ENCODE measurements at regions not wholly inside any gene's neighbourhood (a gene's known extent, or its start where the extent isn't known, plus 50 kb on each side); places are given as distances from the start of the nearest gene placed in this dataset.

GRCh38 chr3:72481542-72481941, 366.7 kb downstream of the SHQ1 start:
- TF ChIP-seq, protein P1, sequence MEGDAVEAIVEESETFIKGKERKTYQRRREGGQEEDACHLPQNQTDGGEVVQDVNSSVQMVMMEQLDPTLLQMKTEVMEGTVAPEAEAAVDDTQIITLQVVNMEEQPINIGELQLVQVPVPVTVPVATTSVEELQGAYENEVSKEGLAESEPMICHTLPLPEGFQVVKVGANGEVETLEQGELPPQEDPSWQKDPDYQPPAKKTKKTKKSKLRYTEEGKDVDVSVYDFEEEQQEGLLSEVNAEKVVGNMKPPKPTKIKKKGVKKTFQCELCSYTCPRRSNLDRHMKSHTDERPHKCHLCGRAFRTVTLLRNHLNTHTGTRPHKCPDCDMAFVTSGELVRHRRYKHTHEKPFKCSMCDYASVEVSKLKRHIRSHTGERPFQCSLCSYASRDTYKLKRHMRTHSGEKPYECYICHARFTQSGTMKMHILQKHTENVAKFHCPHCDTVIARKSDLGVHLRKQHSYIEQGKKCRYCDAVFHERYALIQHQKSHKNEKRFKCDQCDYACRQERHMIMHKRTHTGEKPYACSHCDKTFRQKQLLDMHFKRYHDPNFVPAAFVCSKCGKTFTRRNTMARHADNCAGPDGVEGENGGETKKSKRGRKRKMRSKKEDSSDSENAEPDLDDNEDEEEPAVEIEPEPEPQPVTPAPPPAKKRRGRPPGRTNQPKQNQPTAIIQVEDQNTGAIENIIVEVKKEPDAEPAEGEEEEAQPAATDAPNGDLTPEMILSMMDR (IDR thresholded peaks at IDR 0.05; ENCODE audit: poor library complexity, severe bottlenecking): no peak
- ATAC-seq (ENCODE audit: low read depth): no peak
- no peak for DNase-seq (ENCODE audit: low spot score)

DNA sequence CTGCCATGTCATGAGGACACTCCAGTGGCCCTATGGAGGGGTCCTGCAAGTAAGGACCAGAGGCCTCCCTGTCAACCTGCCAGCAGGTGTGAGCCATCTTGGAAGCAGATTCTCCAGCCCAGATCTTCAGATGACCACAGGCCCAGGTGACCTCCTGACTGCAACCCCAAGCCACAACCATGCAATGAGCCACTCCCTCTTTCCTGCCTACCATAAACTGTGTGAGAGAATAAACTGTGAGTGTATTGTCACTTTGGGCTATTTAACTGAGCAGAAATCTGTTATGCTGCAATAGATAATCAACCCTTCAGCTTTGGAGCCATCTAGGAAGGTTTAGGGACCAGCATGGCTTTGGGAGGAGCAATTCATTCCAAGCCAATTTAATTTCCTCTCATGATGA, 367.9 kb downstream of the SHQ1 start:
- TF ChIP-seq, protein P1 (IDR thresholded peaks at IDR 0.05; ENCODE audit: poor library complexity, severe bottlenecking): no peak
- DNase-seq (ENCODE audit: low spot score) (no peak), ATAC-seq (ENCODE audit: low read depth) (no peak)
- Histone ChIP-seq H3K4me1 (ENCODE audit: insufficient read depth, poor library complexity, severe bottlenecking) (peaks cover 13% of the 10 kb centered on the region), H3K4me3 (ENCODE audit: severe bottlenecking) (no peak overlapping the region), H3K36me3 (ENCODE audit: low read depth) (no peaks in the 10 kb centered on the region), H3K27ac (ENCODE audit: poor library complexity, severe bottlenecking) (no peak overlapping the region), H3K9me3 (ENCODE audit: severe bottlenecking) (no peaks in the 10 kb centered on the region), H3K27me3 (ENCODE audit: insufficient read depth, poor library complexity, severe bottlenecking) (no peaks in the 10 kb centered on the region)

More at GRCh38 chr3:72481542-72481941, 366.7 kb downstream of the SHQ1 start:
- H3K27me3 ChIP-seq (ENCODE audit: insufficient read depth, poor library complexity, severe bottlenecking): no peaks in the 10 kb centered on the region
- H3K27ac ChIP-seq (ENCODE audit: poor library complexity, severe bottlenecking): no peak overlapping the region
- H3K9me3 ChIP-seq (ENCODE audit: severe bottlenecking): no peaks in the 10 kb centered on the region
- no peak overlapping the region for H3K4me3 ChIP-seq (ENCODE audit: severe bottlenecking)
- peaks cover 13% of the 10 kb centered on the region for H3K4me1 ChIP-seq (ENCODE audit: insufficient read depth, poor library complexity, severe bottlenecking)
- H3K36me3 ChIP-seq (ENCODE audit: low read depth): no peaks in the 10 kb centered on the region

DNA sequence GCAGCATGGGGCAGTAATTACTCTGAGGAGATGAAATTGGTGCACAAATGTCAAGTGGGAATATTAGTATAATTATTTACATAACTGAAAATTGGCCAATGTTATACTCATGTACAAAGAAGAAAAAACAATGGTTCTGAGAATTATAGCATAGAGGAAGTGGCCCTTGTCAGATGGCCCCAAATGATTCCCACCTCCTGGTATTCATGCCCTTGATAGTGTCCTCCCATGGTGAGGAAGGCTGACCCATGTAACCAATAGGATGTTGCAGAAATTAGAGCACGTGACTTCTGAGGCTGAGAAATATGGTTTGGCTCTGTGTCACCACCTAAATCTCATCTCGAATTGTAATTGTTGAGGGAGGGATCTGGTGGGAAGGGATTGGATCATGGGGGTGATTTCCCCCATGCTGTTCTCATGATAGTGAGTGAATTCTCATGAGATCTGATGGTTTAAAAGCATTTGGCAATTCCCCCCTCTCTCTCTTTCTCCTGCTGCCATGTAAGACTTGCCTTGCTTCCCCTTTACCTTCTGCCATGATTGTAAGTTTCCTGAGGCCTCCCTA, 368.5 kb downstream of the SHQ1 start:
- H3K27me3 ChIP-seq (ENCODE audit: insufficient read depth, poor library complexity, severe bottlenecking): no peaks in the 10 kb centered on the region
- no peak for ATAC-seq (ENCODE audit: low read depth)
- TF ChIP-seq, protein P1 (IDR thresholded peaks at IDR 0.05; ENCODE audit: poor library complexity, severe bottlenecking): no peak

DNA sequence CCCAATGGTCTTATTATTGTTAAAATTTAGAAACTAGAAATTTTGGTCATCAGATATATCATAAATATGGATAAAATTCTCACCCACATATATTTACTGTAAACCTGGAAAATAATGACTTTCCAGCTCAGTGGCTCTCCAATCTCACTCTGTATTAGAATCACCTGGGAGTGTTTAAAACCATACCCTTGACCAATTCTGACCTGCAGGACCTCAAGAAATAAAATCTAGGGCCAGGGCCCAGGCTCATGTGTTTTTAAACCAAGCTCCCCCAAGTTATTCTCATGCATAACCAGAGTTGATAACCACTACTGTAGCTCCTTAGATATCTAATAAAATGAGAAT, 372.1 kb downstream of the SHQ1 start:
- no peak for DNase-seq (ENCODE audit: low spot score)
- H3K4me3 ChIP-seq (ENCODE audit: severe bottlenecking): no peak overlapping the region
- no peak overlapping the region for H3K27ac ChIP-seq (ENCODE audit: poor library complexity, severe bottlenecking)
- H3K4me1 ChIP-seq (ENCODE audit: insufficient read depth, poor library complexity, severe bottlenecking): no peaks in the 10 kb centered on the region
- no peaks in the 10 kb centered on the region for H3K9me3 ChIP-seq (ENCODE audit: severe bottlenecking)
- ATAC-seq (ENCODE audit: low read depth): no peak
- H3K27me3 ChIP-seq (ENCODE audit: insufficient read depth, poor library complexity, severe bottlenecking): no peaks in the 10 kb centered on the region
- no peaks in the 10 kb centered on the region for H3K36me3 ChIP-seq (ENCODE audit: low read depth)
- TF ChIP-seq, protein P1 (IDR thresholded peaks at IDR 0.05; ENCODE audit: poor library complexity, severe bottlenecking): no peak

More for the DNA sequence above, 368.5 kb downstream of the SHQ1 start:
- Histone ChIP-seq H3K27ac (ENCODE audit: poor library complexity, severe bottlenecking) (no peak overlapping the region), H3K36me3 (ENCODE audit: low read depth) (no peaks in the 10 kb centered on the region), H3K4me1 (ENCODE audit: insufficient read depth, poor library complexity, severe bottlenecking) (peaks cover 13% of the 10 kb centered on the region), H3K4me3 (ENCODE audit: severe bottlenecking) (no peak overlapping the region), H3K9me3 (ENCODE audit: severe bottlenecking) (no peaks in the 10 kb centered on the region)
- DNase-seq (ENCODE audit: low spot score): no peak

GRCh38 chr3:72475258-72476138, 372.7 kb downstream of the SHQ1 start:
- H3K4me3 ChIP-seq (ENCODE audit: severe bottlenecking): no peak overlapping the region

More at GRCh38 chr3:72475258-72476138, 372.7 kb downstream of the SHQ1 start:
- no peaks in the 10 kb centered on the region for H3K36me3 ChIP-seq (ENCODE audit: low read depth)
- H3K27ac ChIP-seq (ENCODE audit: poor library complexity, severe bottlenecking): no peak overlapping the region
- no peak for ATAC-seq (ENCODE audit: low read depth)
- no peaks in the 10 kb centered on the region for H3K27me3 ChIP-seq (ENCODE audit: insufficient read depth, poor library complexity, severe bottlenecking)
- no peaks in the 10 kb centered on the region for H3K9me3 ChIP-seq (ENCODE audit: severe bottlenecking)
- TF ChIP-seq, protein P1 (IDR thresholded peaks at IDR 0.05; ENCODE audit: poor library complexity, severe bottlenecking): no peak
- H3K4me1 ChIP-seq (ENCODE audit: insufficient read depth, poor library complexity, severe bottlenecking): no peaks in the 10 kb centered on the region
- no peak for DNase-seq (ENCODE audit: low spot score)
